SU-DHL-6 (cell line): ENCODE measurements at regions not wholly inside any gene's neighbourhood (a gene's known extent, or its start where the extent isn't known, plus 50 kb on each side); places are given as distances from the start of the nearest gene placed in this dataset.

Source experiments
- H2AFZ ChIP-seq: fragments of 200-600 bp; sonication (generic); 2 replicates; pipeline ENCODE4 v1.6.1; 2014; ENCODE audit warnings: low read depth, mild to moderate bottlenecking, moderate library complexity, mixed read lengths, antibody characterized with exemption, low read length; ENCODE audit not compliant: severe bottlenecking
- H3F3A ChIP-seq: fragments of 200-600 bp; shearing (Covaris generic); 2 replicates; pipeline ENCODE4 v1.6.0; 2016; ENCODE audit warnings: antibody characterized with exemption, mild to moderate bottlenecking; ENCODE audit not compliant: insufficient read depth
- H3K27ac ChIP-seq: fragments of 200-600 bp; sonication (generic); 2 replicates; pipeline ENCODE4 v1.5.1; 2016; ENCODE audit warnings: low read depth, mild to moderate bottlenecking, low read length, moderate library complexity, mixed read lengths
- H3K27me3 ChIP-seq: fragments of 200-600 bp; sonication (generic), shearing (Covaris generic); 2 replicates; pipeline ENCODE4 v1.6.0; 2014; ENCODE audit warnings: mild to moderate bottlenecking, low read length
- H3K36me3 ChIP-seq: fragments of 200-600 bp; sonication (generic); 2 replicates; pipeline ENCODE4 v1.6.1; 2014; ENCODE audit warnings: mild to moderate bottlenecking, low read length, mixed read lengths
- H3K4me2 ChIP-seq: fragments of 300-600, 200-600 bp; shearing (Covaris generic), sonication (generic); 2 replicates; pipeline ENCODE4 v1.6.0; 2014; ENCODE audit warnings: low read length, low read depth, mild to moderate bottlenecking; ENCODE audit not compliant: poor library complexity, severe bottlenecking
- H3K4me3 ChIP-seq: fragments of 200-600 bp; sonication (generic); 2 replicates; pipeline ENCODE4 v1.5.1; 2014; ENCODE audit warnings: antibody characterized with exemption, low read length, mild to moderate bottlenecking, mixed read lengths; ENCODE audit not compliant: insufficient read depth, poor library complexity, severe bottlenecking
- H3K79me2 ChIP-seq: fragments of 200-600 bp; sonication (generic); 2 replicates; pipeline ENCODE4 v1.6.1; 2014; ENCODE audit warnings: mild to moderate bottlenecking, low read length, moderate library complexity; ENCODE audit not compliant: insufficient read depth
- H3K9ac ChIP-seq: fragments of 200-600 bp; sonication (generic); 2 replicates; pipeline ENCODE4 v1.7.0; 2014; ENCODE audit warnings: mild to moderate bottlenecking, low read length
- H3K9me2 ChIP-seq: fragments of 200-600 bp; sonication (generic); replicated peaks from 2 replicates; pipeline ENCODE4 v1.6.1; 2014; ENCODE audit warnings: low read length; ENCODE audit not compliant: insufficient read depth
- H3K9me3 ChIP-seq: fragments of 200-600 bp; sonication (generic); 2 replicates; pipeline ENCODE4 v1.6.1; 2014; ENCODE audit warnings: low read length, mixed read lengths; ENCODE audit not compliant: insufficient read depth
- H4K20me1 ChIP-seq: fragments of 200-600 bp; sonication (generic); 2 replicates; pipeline ENCODE4 v1.6.1; 2014; ENCODE audit warnings: low read depth, mild to moderate bottlenecking, antibody characterized with exemption, low read length, moderate library complexity, mixed read lengths
- CTCF ChIP-seq: fragments of 200-600 bp; sonication (generic); IDR thresholded peaks from one replicate; pipeline ENCODE4 v1.5.1; 2017; ENCODE audit warnings: antibody characterized with exemption, mild to moderate bottlenecking, low read length, moderate library complexity; ENCODE audit not compliant: insufficient read depth, poor library complexity, severe bottlenecking
- EZH2phosphoT487 ChIP-seq: fragments of 200-600 bp; sonication (generic), shearing (Covaris generic); conservative IDR thresholded peaks from 2 replicates; pipeline ENCODE4 v1.6.1; 2018; ENCODE audit warnings: mild to moderate bottlenecking, antibody characterized with exemption, low read length, moderate library complexity, mixed read lengths

DNA sequence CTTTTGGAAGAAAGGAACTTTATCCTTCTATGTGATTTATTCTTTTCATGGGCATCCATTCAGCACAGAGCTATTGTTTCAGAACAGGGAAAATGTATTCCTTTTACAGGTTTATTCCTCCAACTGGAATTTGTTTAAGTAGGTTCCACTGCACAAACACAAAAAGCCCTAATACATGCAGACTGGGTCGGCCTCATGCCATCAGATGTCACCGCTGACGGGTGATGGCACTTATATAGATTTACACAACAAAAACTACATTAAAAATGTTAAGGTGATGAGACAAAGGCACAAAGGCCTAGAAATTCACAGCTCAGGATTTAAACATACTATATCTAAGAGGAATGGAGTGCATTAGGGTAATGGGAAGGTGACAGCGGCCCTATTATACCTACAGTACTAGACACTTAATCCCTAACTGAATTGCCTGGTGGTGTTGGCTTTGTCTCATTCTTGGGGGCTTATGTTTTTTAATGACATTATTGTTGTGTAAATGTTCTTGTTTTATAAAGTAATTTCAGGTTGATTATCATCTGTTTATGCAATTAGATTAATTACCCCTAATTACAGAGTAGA lies 276.4 kb upstream of the PSMD7 start:
- TF ChIP-seq CTCF = no peak
- no peak for TF ChIP-seq EZH2phosphoT487
- no peak overlapping the region for H2AFZ ChIP-seq
- no peaks in the 10 kb centered on the region for H3K27me3 ChIP-seq
- no peaks in the 10 kb centered on the region for H3K79me2 ChIP-seq
- H3K9me3 ChIP-seq = no peaks in the 10 kb centered on the region
- H3K27ac ChIP-seq = no peak overlapping the region
- H3K4me2 ChIP-seq = no peak overlapping the region
- H3K9ac ChIP-seq = no peak overlapping the region
- H3K36me3 ChIP-seq = no peaks in the 10 kb centered on the region
- no peaks in the 10 kb centered on the region for H3K9me2 ChIP-seq
- no peak overlapping the region for H3K4me3 ChIP-seq
- H3F3A ChIP-seq = no peaks in the 10 kb centered on the region
- H4K20me1 ChIP-seq = no peaks in the 10 kb centered on the region

GRCh38 chr16:74019612-74020011 lies 277.0 kb upstream of the PSMD7 start:
- Histone ChIP-seq H3K9me2 (no peaks in the 10 kb centered on the region), H3K4me2 (no peak overlapping the region), H3K9ac (no peak overlapping the region), H4K20me1 (no peaks in the 10 kb centered on the region), H3K27ac (no peak overlapping the region), H3K4me3 (no peak overlapping the region), H3F3A (no peaks in the 10 kb centered on the region), H3K36me3 (no peaks in the 10 kb centered on the region), H3K27me3 (no peaks in the 10 kb centered on the region), H3K9me3 (no peaks in the 10 kb centered on the region), H3K79me2 (no peaks in the 10 kb centered on the region), H2AFZ (no peak overlapping the region)
- no peak for TF ChIP-seq CTCF
- TF ChIP-seq EZH2phosphoT487 = no peak

- Histone ChIP-seq H3K27ac (no peak overlapping the region), H4K20me1 (no peaks in the 10 kb centered on the region), H3F3A (no peaks in the 10 kb centered on the region), H3K27me3 (no peaks in the 10 kb centered on the region), H3K9ac (no peak overlapping the region), H2AFZ (no peak overlapping the region), H3K79me2 (no peaks in the 10 kb centered on the region), H3K4me3 (no peak overlapping the region), H3K9me2 (no peaks in the 10 kb centered on the region), H3K4me2 (no peak overlapping the region), H3K9me3 (no peaks in the 10 kb centered on the region), H3K36me3 (no peaks in the 10 kb centered on the region)
- TF ChIP-seq CTCF (no peak), EZH2phosphoT487 (no peak)
Measured at GRCh38 chr16:74015953-74016352, 280.7 kb upstream of the PSMD7 start.
